NB4 (cell line): ENCODE measurements at regions not wholly inside any gene's neighbourhood (a gene's known extent, or its start where the extent isn't known, plus 50 kb on each side); places are given as distances from the start of the nearest gene placed in this dataset.
"Not testable (repeated sequence)": the region's sequence is repeated elsewhere in the genome, so short reads cannot be mapped to it uniquely, and the experiment has no call there.

Experiments used
- CTCF ChIP-seq: IDR thresholded peaks from one replicate; pipeline ENCODE4 v1.5.1; 2012; ENCODE audit warnings: low read depth, low read length
- MYC ChIP-seq: IDR thresholded peaks from 2 replicates; pipeline ENCODE4 v1.6.1; 2011; ENCODE audit warnings: low read depth, low read length
- POLR2A ChIP-seq: IDR thresholded peaks from 2 replicates; pipeline ENCODE4 v1.6.1; 2011; ENCODE audit warnings: mild to moderate bottlenecking; ENCODE audit not compliant: insufficient read length; ENCODE audit errors: extremely low read depth

- not testable (repeated sequence) for TF ChIP-seq CTCF, POLR2A, MYC
Measured at GRCh38 chrX:109790511-109790910, 57.5 kb upstream of the ACSL4 start.
